Right ventricle myocardium inferior (tissue), 1 donor: ENCODE measurements at regions not wholly inside any gene's neighbourhood (a gene's known extent, or its start where the extent isn't known, plus 50 kb on each side); places are given as distances from the start of the nearest gene placed in this dataset.
"Not testable (repeated sequence)": the region's sequence is repeated elsewhere in the genome, so short reads cannot be mapped to it uniquely, and the experiment has no call there.

Experiments
- ATAC-seq: fragments of 200-7000 bp; cut with Tn5 transposase; one replicate; pipeline ENCODE4 v1.9.1; 2020; ENCODE audit warnings: mild to moderate bottlenecking, moderate library complexity
- DNase-seq: peaks from one replicate; pipeline ENCODE4 v3.0.0; 2021; ENCODE audit errors: missing footprints
- intact Hi-C: fragments of 100-400 bp; cut with DNase I; formaldehyde crosslinking; loops from one replicate; pipeline ENCODE4 v1.11.0; 2022
- donor health status: DM: no; HTN: yes; CAD: no; lungs with severe emphysema.

- no peak for ATAC-seq
- intact Hi-C loops: no loop called here
- DNase-seq: no peak
Observed at GRCh38 chr6:144922120-144922722, 637.1 kb downstream of the UTRN start.

- ATAC-seq, intact Hi-C loops, DNase-seq: not testable (repeated sequence)
Observed at GRCh38 chr6:144922771-144923490, 637.8 kb downstream of the UTRN start.

- ATAC-seq, intact Hi-C loops, DNase-seq: not testable (repeated sequence)
Observed at GRCh38 chr6:144923491-144923787, 638.3 kb downstream of the UTRN start.

- intact Hi-C loops: no loop called here
- DNase-seq (no peak), ATAC-seq (no peak)
Observed at GRCh38 chr6:144928847-144929246, 643.7 kb downstream of the UTRN start.

- DNase-seq: no peak
- ATAC-seq: no peak
- intact Hi-C loops: no loop called here
Observed at GRCh38 chr6:144929262-144929661, 644.1 kb downstream of the UTRN start.

- no peak for ATAC-seq
Observed at GRCh38 chr6:144931172-144932035, 646.3 kb downstream of the UTRN start.

GRCh38 chr6:144932621-144933020 is 647.5 kb downstream of the UTRN start:
- ATAC-seq (no peak), DNase-seq (no peak)
- intact Hi-C loops: loop anchor here (5.0 kb wide), 1 partner anchor 345 kb away; no protein-coding TSS in a partner anchor

More at GRCh38 chr6:144931172-144932035, 646.3 kb downstream of the UTRN start:
- intact Hi-C loops: loop anchor here (5.0 kb wide), 1 partner anchor 344 kb away; no protein-coding TSS in a partner anchor
- DNase-seq: no peak

- ATAC-seq: no peak
- DNase-seq: no peak
- intact Hi-C loops: no loop called here
Observed at GRCh38 chr6:144935181-144935580, 650.0 kb downstream of the UTRN start.

- no peak for ATAC-seq
- intact Hi-C loops: no loop called here
- DNase-seq: no peak
Observed at GRCh38 chr6:144935661-144936060, 650.5 kb downstream of the UTRN start.

- DNase-seq: no peak
- intact Hi-C loops: no loop called here
- ATAC-seq: no peak
Observed at GRCh38 chr6:144936764-144937163, 651.6 kb downstream of the UTRN start.

- no peak for DNase-seq
- intact Hi-C loops: no loop called here
- ATAC-seq: no peak
Observed at GRCh38 chr6:144939921-144940320, 654.8 kb downstream of the UTRN start.

- DNase-seq (no peak), ATAC-seq (no peak)
- intact Hi-C loops: no loop called here
Observed at GRCh38 chr6:144944106-144944505, 659.0 kb downstream of the UTRN start.

- DNase-seq: no peak
- no peak for ATAC-seq
- intact Hi-C loops: no loop called here
Observed at GRCh38 chr6:144947398-144947976, 662.4 kb downstream of the UTRN start.

GRCh38 chr6:144951730-144952437 is 666.7 kb downstream of the UTRN start:
- intact Hi-C loops: no loop called here
- DNase-seq: no peak
- no peak for ATAC-seq

GRCh38 chr6:144952456-144953240 is 667.5 kb downstream of the UTRN start:
- DNase-seq (no peak), ATAC-seq (no peak)
- intact Hi-C loops: no loop called here

- ATAC-seq: no peak
- intact Hi-C loops: no loop called here
- no peak for DNase-seq
Observed at GRCh38 chr6:144953552-144954240, 668.6 kb downstream of the UTRN start.

- no peak for ATAC-seq
- no peak for DNase-seq
- intact Hi-C loops: no loop called here
Observed at GRCh38 chr6:144954241-144954556, 669.1 kb downstream of the UTRN start.

- intact Hi-C loops: no loop called here
- DNase-seq (no peak), ATAC-seq (no peak)
Observed at GRCh38 chr6:144955392-144955791, 670.3 kb downstream of the UTRN start.
